ENCODE measurements at regions not wholly inside any gene's neighbourhood (a gene's known extent, or its start where the extent isn't known, plus 50 kb on each side); places are given as distances from the start of the nearest gene placed in this dataset.

DNA sequence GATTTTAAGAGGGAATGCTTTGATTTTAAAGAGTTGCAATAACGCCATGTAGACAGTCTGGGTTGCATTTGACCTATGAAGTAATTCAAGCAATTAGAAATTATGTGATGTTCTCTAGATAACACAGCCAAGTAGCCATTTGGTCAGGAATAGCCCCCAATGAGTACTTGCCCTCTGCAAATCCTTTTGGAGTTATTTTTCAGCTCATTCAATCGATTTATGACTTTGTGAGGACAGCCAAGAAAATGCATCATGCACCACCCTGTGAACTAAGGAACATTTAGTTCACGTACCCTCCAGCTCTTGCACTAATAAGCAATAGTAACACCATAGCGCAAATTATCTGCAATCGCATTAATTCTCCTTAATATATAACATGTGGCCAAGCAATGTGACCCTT is 552.6 kb upstream of the INTU start:
- no peak for DNase-seq

DNA sequence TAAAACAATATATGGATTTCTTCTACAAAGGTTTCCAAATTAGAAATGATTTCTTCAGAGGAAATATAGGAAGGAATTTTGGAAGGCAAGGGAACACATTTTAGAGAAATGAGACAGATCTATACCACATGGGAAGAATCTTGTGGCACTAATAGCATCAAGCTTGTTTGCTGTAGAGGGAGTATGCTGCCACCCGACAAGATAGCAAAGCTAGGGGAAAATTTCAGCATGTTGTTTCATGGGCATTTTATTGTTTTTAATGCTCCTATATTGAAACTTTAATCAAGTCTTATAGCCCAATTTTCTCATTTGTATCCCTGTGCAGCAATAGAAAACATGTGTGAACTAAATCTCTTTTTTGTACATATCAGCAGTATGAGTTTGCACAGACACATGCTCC is 551.7 kb upstream of the INTU start:
- DNase-seq, result no peak

DNA sequence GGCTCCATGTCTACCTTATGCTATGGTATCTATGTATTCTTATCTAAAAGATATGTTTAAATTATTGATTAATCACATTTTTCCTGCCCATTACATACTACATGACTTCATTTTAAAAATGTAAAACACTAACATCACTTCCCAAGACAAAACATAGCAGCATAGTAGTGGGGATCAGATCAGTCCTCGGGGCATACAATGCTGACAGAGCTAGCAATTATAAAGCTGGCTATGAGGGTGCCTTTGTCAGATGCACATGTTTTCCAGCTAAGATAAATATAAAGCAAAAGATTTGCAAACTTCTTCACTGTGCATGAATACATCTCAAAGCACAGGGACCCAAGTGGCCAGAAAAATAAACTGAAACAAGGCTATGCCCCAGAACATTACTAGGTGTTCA is 549.8 kb upstream of the INTU start:
- DNase-seq, result no peak

DNA sequence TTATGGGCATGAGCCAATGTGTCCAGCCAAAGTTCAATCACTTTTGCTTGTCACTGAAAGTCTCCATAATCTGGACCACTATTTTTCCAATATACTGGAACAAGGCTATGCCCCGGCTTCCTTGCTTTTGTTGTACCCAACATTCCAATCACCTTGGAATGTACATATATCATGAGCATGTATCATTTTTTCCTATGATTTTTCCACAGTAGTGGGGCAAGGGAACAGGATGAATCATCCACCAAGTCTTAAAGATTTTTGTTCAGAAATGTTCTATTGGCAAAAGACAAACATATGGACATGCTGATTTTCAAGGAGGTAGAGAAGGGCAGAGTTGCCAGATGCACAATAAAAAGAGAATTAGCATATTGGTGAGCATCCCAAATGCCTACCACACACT is 548.1 kb upstream of the INTU start:
- DNase-seq, result no peak

DNA sequence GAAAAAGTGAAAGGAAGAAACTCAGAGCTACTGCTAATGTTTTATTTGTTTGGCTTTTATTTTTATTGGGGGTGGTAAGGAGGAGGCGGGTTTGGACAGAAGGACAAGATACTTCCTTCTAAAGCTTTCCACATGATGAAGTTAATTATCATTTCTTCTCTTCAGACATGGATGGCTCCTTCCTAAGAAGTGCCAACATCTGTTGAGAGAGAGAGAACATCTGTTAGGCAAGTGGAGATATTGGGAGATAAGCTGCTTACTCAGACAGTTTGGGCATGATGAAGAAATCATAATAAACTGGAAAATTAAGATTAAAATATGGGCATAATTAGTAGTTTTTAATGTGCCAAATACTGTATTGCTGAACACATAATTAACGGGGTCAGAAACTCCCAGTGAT is 535.7 kb upstream of the INTU start:
- DNase-seq, result no peak

DNA sequence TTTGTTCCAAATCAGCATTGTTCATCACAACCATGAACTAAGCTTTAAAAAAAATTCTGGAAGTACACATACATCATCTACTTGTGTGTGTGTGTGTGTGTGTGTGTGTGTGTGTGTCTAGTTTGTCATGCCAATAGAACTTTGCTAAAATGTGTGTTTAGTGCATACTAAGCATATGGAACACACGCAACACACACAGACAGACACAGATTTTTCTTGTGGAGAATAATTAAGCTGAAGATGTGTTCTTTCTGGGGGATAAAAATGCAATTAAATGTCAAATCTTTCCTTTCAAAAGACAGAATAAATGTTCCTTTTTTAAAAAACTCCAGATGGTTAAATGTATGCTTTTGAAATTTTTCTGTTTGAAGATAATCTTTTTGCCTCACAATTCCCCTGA is 530.4 kb upstream of the INTU start:
- DNase-seq, result no peak

DNA sequence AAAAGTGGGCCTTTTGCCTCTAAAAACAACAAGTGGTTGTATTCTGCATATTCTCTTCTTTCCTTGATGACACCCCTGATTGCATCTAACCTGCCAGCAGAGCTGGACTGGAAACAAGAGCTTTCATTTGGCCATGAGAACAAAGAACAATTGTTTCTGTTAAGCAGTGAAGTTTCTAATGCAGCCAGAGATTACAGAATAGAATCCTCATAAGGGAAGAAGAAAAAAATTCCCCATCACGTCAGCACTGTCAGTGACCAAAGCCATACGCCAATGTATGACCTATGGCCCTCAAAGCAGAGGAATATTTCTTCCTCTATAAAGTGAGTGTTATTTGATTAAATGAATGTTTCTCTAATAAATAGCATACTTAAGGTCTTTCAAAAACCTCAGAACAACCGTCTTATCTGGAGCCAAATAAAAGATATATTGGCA is 529.1 kb upstream of the INTU start:
- no peak for DNase-seq

DNA sequence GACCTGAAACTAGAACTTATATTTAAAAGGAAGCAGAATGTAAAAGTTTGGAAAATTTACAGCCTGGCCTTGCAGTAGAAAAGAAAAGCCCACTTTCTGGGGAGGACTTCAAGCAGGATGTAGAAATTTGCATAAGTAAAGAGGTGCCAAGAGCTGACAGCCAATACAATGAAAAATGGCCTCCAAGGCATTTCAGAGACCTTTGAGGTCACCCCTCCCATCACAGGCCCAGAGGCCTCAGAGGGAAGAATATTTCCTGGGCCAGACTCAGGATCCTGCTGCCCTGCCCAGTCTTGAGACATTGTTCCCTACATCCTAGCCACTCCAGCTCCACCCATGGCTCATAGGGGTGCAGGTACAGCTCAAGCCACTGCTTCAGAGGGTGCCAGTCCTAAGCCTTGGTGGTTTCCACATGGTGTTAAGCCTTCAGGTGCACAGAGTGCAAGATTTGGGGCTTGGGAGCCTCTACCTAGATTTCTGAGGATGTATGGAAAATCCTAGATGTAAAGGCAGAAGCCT is 518.9 kb upstream of the INTU start:
- no peak for DNase-seq

DNA sequence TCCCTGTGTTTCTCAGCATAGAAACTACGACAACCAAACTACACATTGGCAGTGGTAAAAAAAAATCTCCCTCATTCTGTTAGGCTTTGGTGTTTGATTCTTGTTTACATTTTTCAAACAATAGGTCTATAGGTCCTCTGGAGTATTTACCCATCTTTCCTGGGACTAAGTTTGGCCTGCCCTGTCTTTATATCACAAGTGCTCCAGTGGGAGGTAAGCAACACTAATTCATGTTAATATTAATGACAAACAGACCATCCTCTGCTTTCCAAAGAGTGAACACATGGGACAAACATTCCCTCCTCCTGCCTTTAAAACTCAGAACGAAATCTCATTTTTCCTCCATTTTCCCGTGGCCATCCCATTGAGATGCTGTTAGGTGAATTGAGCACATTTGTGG is 514.1 kb upstream of the INTU start:
- DNase-seq, result no peak

DNA sequence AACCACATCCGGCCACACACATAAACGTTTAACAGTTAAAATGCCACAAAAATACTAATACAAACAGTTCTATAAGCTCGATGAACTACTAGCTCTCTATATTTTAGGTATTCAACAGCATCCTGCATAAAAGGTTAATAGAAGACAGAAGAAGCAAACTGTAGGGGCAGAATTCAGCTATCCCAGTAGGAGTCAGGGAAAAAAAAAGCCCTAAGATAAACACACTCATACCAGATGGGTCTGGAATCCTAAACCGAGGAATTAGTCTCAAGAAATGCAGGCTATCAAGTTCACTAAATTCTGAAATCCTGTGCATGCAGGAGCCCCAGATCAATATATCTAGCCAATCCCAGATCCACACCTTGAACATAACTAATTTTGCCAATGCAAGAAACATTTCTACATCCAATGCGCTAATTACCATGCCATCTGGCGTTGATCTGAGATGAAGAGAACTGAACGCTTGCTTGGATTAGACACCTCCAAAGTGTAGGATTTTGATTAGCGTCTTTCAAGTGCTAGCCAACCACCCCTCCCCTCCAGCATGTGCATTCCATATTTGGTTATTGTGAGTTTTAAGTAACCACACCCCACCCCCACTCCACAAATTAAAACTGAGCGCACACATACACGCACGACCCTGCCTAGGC is 512.2 kb upstream of the INTU start:
- no peak for DNase-seq

DNA sequence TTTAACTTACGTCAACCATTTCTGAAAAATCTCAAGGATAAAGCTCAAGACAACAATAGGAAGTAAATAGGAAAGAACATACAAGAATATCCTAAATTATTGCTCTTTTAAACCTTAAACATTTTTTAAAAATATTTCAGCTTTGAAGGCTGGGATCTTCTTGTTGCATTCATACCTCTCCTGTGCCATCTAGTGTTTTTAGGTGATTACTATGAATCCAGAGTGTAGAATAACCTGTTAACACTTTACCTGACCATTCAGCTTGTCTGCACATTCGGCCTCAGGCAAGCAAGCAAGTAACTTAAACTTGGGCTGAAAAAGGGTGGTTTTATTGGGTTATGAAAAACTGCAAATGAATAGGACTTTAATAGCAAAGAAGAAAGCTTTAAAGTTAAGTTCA is 507.8 kb upstream of the INTU start:
- DNase-seq, result no peak

DNA sequence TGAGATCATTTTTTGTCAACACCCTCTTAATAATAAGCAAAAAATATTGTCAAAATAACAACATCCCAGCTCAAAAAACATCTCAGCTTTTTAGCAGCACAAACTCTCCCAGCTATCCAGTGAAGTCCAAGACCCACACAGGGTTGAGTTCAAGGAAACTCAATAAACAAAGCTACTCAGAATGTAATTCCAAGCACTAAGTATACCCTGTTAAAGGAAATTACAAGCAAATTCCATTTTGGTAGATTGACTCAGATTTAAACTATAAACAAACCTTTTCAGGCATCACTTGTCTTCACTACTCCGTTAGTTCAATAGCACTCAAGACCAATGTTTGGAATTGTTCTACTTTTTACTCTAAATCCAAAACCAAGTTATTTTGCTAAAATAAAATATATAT is 506.0 kb upstream of the INTU start:
- DNase-seq, result no peak

DNA sequence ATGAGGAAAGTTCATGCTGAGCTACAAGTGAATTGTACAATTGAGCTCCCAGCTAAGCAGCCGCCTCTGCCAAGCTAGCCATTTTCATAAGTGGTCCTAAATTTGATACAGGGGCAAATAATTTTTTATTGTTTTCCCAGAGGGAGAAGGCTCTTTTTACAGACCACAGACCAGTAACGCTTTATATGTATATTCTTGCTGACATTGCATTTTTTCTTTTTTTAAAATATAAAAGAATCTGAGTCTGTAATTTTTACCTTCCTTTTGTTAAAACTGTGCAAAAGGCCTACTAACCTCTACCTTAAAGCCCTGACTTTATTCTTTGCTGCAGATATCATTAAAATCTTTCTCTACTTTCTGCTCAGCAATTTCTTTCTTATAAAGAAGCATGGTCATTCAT is 501.2 kb upstream of the INTU start:
- no peak for DNase-seq

DNA sequence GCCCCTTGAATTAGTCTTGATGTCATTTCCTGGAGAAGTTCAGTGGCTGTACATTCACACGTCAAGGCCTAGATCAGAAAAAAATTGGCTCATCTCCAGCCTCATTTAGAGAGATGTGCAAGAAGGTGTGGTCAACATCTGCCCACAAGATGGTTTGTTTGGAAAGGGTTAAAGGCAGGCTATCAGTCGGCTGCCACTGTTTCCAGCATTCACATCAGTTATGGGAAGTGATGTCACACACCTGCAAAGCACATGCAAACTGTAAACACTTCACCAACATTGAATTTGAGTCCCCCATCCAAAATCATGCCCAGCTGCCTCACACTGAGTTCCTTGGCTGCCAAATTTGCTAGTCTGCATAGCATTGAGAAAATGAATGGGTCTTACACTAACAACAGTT is 498.3 kb upstream of the INTU start:
- no peak for DNase-seq

DNA sequence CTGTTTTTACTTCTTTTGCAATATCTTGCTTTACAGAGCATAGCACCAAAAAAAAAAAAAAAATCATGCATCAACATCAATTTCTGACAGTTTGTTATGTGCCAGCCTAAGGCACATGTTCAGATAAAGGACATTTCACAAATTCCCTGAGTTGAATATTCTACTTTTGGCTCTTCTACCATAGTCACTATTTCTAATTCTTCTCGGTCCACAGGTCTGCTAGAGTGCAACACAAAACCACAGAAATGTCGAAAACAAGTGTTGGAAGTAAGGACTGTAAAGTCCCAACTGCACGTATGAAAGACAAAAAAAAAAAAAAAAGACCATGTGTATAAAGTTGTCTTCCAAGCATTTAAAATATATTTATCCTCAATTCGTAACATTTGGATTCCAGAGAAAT is 494.2 kb upstream of the INTU start:
- DNase-seq, result no peak

DNA sequence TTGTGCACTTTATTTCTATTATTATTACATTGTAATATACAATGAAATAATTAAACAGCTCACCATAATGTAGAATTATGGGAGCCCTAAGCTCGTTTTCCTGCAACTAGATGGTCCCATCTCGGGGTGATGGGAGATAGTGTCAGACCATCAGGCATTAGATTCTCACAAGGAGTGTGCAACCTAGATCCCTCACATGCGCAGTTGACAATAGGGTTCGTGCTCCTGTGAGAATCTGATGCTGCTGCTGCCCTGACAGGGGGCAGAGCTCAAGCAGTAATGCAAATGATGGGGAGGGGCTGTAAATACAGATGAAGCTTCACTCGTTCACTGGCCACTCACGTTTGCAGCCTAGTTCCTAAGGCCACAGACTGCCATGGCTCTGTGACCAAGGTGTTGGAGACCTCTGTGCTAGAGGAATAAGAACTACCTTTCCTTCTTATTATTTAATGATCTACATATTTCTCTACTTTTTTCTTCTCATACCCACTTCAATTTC is 492.9 kb upstream of the INTU start:
- no peak for DNase-seq

DNA sequence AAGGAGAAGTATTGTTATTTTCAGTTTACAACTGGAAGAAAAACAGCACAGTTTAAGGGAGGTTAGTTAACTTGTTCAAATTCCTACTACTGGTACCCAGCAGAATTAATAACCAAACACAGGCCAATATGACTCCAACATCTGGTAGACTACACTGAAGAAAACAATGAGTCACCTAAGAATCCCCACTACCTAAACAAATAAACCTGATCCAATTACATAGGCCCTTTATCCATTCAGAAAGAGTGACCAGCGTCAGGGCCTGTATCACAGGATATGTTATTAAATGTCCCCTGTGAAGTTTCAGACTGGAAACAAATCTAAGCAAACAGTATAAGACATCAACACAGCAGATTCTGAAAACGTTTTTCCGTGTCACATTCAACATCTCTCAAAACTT is 492.5 kb upstream of the INTU start:
- DNase-seq, result no peak

DNA sequence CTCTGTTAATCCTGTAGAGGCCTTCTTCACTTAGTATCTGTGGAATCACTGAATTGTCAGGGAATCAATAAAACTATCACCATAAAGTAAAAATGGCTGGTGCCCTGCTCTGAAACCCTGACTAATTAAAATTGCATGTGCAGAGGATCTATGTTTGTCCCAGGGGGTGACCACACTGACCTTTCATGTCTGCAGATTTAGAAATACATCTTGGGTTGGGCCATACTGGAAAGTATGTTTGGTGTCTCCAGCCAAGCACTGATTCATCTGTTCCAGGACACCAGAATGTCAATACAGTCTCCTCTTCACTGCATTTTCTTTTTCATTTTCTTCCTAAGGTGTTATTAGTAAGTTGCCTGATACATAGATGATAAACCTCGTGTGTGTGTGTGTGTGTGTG is 490.9 kb upstream of the INTU start:
- no peak for DNase-seq

DNA sequence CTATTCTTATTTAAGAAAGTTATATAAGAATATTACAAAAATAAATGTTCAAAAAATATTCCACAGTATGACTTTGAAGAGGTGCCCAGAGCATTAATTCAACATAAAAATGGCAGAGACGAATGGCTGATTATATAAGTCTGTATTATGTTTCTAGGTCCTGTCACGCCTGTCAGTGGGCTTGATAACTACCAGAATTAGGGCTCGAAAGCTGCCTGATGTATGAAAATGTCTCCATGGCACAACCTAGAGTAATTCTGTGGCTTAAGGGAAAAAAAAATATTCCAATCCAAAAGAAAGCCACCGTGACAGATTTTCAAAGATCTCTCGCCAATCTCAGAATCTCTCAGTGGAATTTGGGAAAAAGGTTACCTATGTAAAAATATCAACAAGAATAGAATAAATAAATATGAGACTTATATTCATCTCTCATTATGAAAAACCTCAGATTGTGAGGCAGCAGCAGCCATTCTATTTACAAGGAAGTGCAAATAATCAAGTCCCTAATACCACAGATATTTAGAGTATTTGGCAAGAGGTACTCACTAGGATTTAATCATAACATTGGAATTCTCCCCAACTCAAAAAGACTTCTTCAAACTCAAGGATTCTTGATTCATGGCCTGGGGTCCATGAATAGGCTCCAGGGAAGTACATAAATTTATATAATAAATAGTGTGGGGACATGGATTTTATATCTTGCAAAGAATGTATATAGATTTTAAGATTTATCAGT is 489.1 kb upstream of the INTU start:
- no peak for DNase-seq

DNA sequence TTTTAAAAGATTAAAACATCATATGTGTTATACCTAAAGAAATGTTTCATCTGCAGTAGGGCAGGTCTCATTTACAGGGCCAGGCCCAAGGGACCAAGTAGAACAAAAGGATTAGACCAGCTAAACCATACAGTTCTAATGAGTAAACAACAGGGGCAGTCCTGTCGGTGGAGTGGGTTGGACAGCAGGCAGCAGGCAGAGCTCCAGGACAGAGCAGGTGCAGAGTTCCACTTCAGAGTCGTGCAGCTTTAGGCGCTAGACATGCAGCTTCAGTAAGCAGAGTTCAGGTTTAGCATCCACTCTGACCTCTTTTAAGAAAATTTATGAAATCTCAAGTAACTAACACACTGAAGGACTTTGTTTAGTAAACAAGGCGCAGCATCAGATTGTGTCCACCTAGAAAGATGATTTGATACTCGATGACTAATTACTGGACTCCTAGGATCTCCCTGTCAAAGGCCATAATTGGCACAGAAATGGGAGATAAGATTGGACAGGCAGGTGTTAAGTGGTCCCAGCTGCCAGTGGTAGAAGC is 487.7 kb upstream of the INTU start:
- no peak for DNase-seq

DNA sequence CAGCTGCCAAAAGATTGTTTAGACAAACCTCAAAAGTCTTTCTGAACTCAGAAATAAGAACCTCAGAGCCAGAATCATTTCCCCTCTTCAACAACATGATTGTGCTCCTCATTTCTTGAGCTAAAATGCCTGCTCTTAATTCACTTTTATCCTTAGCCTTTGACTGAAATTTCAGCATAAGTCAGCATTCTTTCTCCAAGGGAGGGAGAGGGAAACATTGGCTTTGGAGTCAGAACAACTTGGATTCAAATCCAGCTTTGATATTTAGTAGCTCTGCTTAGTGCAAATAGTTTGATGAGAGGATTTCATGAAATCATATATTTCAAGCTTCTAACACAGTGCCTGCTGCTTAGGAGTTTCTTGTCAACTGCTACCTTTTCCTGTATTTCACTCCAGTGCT is 484.6 kb upstream of the INTU start:
- no peak for DNase-seq

DNA sequence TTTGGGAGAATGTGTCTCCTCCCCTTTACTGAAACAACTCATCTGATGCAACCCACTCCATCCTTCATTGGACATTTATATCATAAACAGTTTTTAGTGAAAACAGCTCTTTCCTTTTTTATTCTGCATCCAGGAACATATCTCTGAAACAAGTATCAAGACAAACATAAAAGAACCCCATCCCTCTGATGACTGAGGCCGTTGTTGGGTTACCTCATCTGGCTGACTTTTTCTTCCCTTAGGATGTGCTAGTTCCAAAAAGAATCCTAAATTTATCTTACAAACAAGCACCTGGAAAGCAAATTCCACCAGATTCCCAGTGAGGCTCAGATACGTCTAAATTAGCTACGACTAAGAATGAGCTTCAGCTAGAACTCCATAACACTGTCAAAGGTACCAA is 483.7 kb upstream of the INTU start:
- DNase-seq, result no peak

DNA sequence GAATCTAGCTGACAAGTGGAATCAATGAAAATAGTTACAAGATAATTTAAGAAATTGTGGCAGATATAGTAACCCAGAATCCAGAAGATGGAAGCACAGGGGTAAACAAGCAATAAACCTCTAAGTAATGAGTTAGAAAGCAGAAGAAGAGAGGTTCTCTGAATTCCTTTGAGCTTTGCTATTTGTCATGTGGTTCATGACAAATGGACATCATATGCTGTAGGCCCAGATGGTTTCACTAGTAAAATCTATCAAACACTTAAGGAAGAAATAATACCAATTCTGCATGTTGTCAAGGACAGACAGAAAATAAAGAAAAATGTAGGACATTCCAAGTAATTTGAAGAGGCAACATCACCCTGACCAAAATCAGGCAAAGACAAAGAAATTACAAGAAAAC is 480.8 kb upstream of the INTU start:
- no peak for DNase-seq

DNA sequence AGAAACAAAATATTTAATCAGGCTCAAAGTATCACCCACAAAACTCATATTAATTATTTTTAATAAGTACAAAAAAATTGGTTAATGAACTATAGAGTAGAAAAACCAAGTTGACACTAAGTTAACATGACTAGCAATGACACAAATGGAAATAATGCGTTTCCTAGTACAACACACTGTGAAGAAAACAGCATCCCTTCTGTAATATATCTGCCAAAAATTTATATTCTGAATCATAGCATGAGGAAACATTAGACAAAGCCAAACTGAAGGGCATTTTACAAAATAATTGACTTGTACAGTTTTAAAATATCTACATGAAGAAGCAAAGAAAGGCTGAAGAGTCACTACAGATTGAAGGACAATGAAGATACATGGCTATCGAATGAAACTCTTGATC is 477.6 kb upstream of the INTU start:
- DNase-seq, result no peak
